Mesenchymal stem cell (in vitro differentiated cells and primary cell): ENCODE measurements at regions not wholly inside any gene's neighbourhood (a gene's known extent, or its start where the extent isn't known, plus 50 kb on each side); places are given as distances from the start of the nearest gene placed in this dataset.

Experiments used
- DNase-seq: peaks from one replicate; pipeline ENCODE4 v3.0.0-alpha.2; 2013
- H2AFZ ChIP-seq: one replicate; pipeline ENCODE4 v1.6.1; 2013; ENCODE audit warnings: low read depth, mild to moderate bottlenecking, control low read depth, inconsistent platforms, low read length, moderate library complexity
- H2AK5ac ChIP-seq: 2 replicates; pipeline ENCODE4 v1.6.1; 2013; ENCODE audit warnings: low read length, moderate library complexity, mild to moderate bottlenecking, inconsistent platforms; ENCODE audit not compliant: severe bottlenecking
- H2BK120ac ChIP-seq: one replicate; pipeline ENCODE4 v1.6.1; 2013; ENCODE audit warnings: low read depth, mild to moderate bottlenecking, inconsistent platforms, low read length, moderate library complexity
- H2BK12ac ChIP-seq, 2 experiments: one replicate each; pipeline ENCODE4 v1.6.1; 2013; ENCODE audit warnings: inconsistent platforms in 2 of 2, low read length in 2 of 2, mild to moderate bottlenecking in 2 of 2, moderate library complexity in 2 of 2, control low read depth in 1 of 2
- H2BK15ac ChIP-seq: one replicate; pipeline ENCODE4 v1.6.1; 2013; ENCODE audit warnings: mild to moderate bottlenecking, low read depth, inconsistent platforms; ENCODE audit not compliant: poor library complexity, severe bottlenecking
- H2BK5ac ChIP-seq: 2 replicates; pipeline ENCODE4 v1.6.1; 2013; ENCODE audit warnings: low read depth, mild to moderate bottlenecking, low read length, control low read depth, inconsistent platforms; ENCODE audit not compliant: poor library complexity, severe bottlenecking
- H3K14ac ChIP-seq, 2 experiments: one replicate each; pipeline ENCODE4 v1.6.1; 2013; ENCODE audit warnings: inconsistent platforms in 2 of 2, low read length in 2 of 2, control low read depth in 1 of 2, mild to moderate bottlenecking in 1 of 2, moderate library complexity in 1 of 2
- H3K18ac ChIP-seq, 2 experiments: one replicate each; pipeline ENCODE4 v1.6.1; 2013; ENCODE audit warnings: inconsistent platforms in 2 of 2, low read length in 2 of 2, control low read depth in 1 of 2, low read depth in 1 of 2, mild to moderate bottlenecking in 1 of 2
- H3K23ac ChIP-seq, 2 experiments: one replicate each; pipeline ENCODE4 v1.6.1; 2013; ENCODE audit warnings: inconsistent platforms in 2 of 2, low read length in 2 of 2, mild to moderate bottlenecking in 2 of 2, moderate library complexity in 2 of 2, control low read depth in 1 of 2
- H3K27ac ChIP-seq: 2 replicates; pipeline ENCODE4 v1.5.1; 2013; ENCODE audit warnings: mild to moderate bottlenecking, moderate library complexity, low read length, control low read depth, inconsistent platforms; ENCODE audit not compliant: poor library complexity, severe bottlenecking
- H3K27me3 ChIP-seq, 2 experiments: 2 replicates each; pipeline versions ENCODE4 v1.6.1 to v1.7.0; 2013; ENCODE audit warnings: low read length in 2 of 2, mild to moderate bottlenecking in 2 of 2, moderate library complexity in 2 of 2, control low read depth in 1 of 2, inconsistent platforms in 1 of 2; ENCODE audit not compliant: control insufficient read depth in 1 of 2, insufficient read depth in 1 of 2
- H3K36me3 ChIP-seq, 2 experiments: 2 replicates each; pipeline versions ENCODE4 v1.6.1 to v1.7.0; 2013; ENCODE audit warnings: low read length in 2 of 2, control low read depth in 1 of 2, inconsistent platforms in 1 of 2, low read depth in 1 of 2, mild to moderate bottlenecking in 1 of 2; ENCODE audit not compliant: insufficient read depth in 2 of 2, control insufficient read depth in 1 of 2
- H3K4ac ChIP-seq, 2 experiments: one replicate each; pipeline ENCODE4 v1.6.1; 2013; ENCODE audit warnings: inconsistent platforms in 2 of 2, low read length in 2 of 2, mild to moderate bottlenecking in 2 of 2, moderate library complexity in 2 of 2, control low read depth in 1 of 2, low read depth in 1 of 2
- H3K4me1 ChIP-seq: 2 replicates; pipeline ENCODE4 v1.6.1; 2013; ENCODE audit warnings: low read depth, low read length, control low read depth; ENCODE audit not compliant: control insufficient read depth, insufficient read depth
- H3K4me2 ChIP-seq: 2 replicates; pipeline ENCODE4 v1.6.1; 2013; ENCODE audit warnings: low read length, mild to moderate bottlenecking, inconsistent platforms; ENCODE audit not compliant: poor library complexity, severe bottlenecking
- H3K4me3 ChIP-seq, 2 experiments: 2 replicates each; pipeline versions ENCODE4 v1.5.1 to v1.7.0; 2013; ENCODE audit warnings: low read length in 2 of 2, mild to moderate bottlenecking in 2 of 2, control low read depth in 1 of 2, low read depth in 1 of 2; ENCODE audit not compliant: insufficient read depth in 1 of 2
- H3K79me1 ChIP-seq: replicated peaks from 2 replicates; pipeline ENCODE4 v1.6.1; 2013; ENCODE audit warnings: mild to moderate bottlenecking, control low read depth, low read length, inconsistent platforms; ENCODE audit not compliant: poor library complexity, severe bottlenecking
- H3K9ac ChIP-seq: 2 replicates; pipeline ENCODE4 v1.7.0; 2013; ENCODE audit warnings: mild to moderate bottlenecking, low read length, moderate library complexity
- H3K9me3 ChIP-seq: 2 replicates; pipeline ENCODE4 v1.7.0; 2013; ENCODE audit warnings: mild to moderate bottlenecking, low read length; ENCODE audit not compliant: control insufficient read depth
- H4K8ac ChIP-seq: one replicate; pipeline ENCODE4 v1.6.1; 2013; ENCODE audit warnings: inconsistent platforms, mild to moderate bottlenecking, low read length, moderate library complexity
- H4K91ac ChIP-seq: one replicate; pipeline ENCODE4 v1.6.1; 2013; ENCODE audit warnings: mild to moderate bottlenecking, low read length, inconsistent platforms
- WGBS: methylation state at CpG from one replicate; pipeline ENCODE4 v1.1.7; 2013; ENCODE audit warnings: mixed read lengths; 5-methylcytosine and 5-hydroxymethylcytosine counted together

DNA sequence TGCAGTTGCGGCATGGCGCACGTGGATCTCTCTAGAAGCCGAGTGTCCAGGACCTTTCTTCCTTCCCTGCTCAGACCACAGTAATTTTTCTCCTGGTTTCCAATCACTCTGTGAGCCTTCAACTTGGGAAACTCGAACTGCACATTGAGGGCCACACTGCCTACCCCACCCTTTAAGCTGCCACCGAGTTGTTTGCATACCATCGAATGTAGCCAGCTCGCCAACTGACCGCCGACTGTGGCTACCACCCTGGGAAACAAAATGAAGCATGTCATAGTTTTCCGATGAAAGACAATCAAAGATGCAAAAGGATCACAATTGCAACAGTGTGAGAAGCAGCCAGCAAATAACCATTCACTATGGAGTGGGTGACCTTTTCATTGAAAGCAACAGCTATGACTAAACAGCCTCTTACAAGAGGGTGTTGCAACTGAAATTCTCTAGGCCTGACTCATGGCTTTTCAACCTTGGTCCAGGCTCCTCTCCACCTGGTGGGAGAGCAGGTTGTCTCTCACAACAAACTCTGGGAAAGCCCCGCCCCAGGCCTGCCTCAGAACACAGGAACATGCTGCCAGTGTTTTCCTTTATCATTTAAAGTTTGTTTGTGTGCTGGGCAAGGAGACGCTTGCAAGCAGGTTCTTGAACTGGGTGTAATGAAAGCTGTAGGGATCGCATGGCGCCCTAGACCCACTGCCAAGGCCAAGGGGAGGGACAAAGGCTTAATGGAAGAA, 141.7 kb upstream of the SERP2 start:
- Histone ChIP-seq H2AK5ac (peak overlapping the region; percentile 45), H3K18ac (peak overlapping the region; percentile 44 to 68), H3K36me3 (no peaks in the 10 kb centered on the region)

GRCh38 chr13:44232774-44233173, 140.8 kb upstream of the SERP2 start:
- 59% methylated on average over 6 of the region's 6 CpGs for WGBS
- Histone ChIP-seq H2BK12ac (peak overlapping the region in 1 of 2 experiments; percentile 91), H2BK120ac (no peak overlapping the region), H3K23ac (no peak overlapping the region), H3K4me3 (no peak overlapping the region), H3K9ac (no peak overlapping the region), H4K91ac (no peak overlapping the region), H3K4me1 (peaks cover 12% of the 10 kb centered on the region), H3K79me1 (no peaks in the 10 kb centered on the region), H2BK5ac (no peak overlapping the region), H4K8ac (no peak overlapping the region), H3K14ac (peak overlapping the region in 1 of 2 experiments; percentile 12), H3K27ac (no peak overlapping the region), H3K9me3 (no peaks in the 10 kb centered on the region), H2AFZ (no peak overlapping the region), H3K4ac (no peak overlapping the region), H3K18ac (peak overlapping the region in 1 of 2 experiments; percentile 42), H2BK15ac (no peak overlapping the region), H2AK5ac (no peak overlapping the region), H3K4me2 (no peak overlapping the region), H3K27me3 (no peaks in the 10 kb centered on the region), H3K36me3 (no peaks in the 10 kb centered on the region)
- DNase-seq: peak; percentile 73

More for the DNA sequence above, 141.7 kb upstream of the SERP2 start:
- no peaks in the 10 kb centered on the region for H3K27me3 ChIP-seq
- no peak overlapping the region for H4K91ac ChIP-seq
- peaks cover 4% of the 10 kb centered on the region for H3K9me3 ChIP-seq
- H2BK15ac ChIP-seq: no peak overlapping the region
- no peak overlapping the region for H3K4me2 ChIP-seq
- peak overlapping the region; percentile 10 for H4K8ac ChIP-seq
- no peak overlapping the region for H2AFZ ChIP-seq
- H3K23ac ChIP-seq: no peak overlapping the region
- no peak overlapping the region for H3K9ac ChIP-seq
- H3K4me3 ChIP-seq: no peak overlapping the region
- peak overlapping the region; percentile 49 for H3K27ac ChIP-seq
- H2BK12ac ChIP-seq: peak overlapping the region in 1 of 2 experiments; percentile 57
- WGBS: 70% methylated on average over 15 of the region's 15 CpGs
- H3K14ac ChIP-seq: peak overlapping the region in 1 of 2 experiments; percentile 77
- peak overlapping the region in 1 of 2 experiments; percentile 13 for H3K4ac ChIP-seq
- H3K79me1 ChIP-seq: no peaks in the 10 kb centered on the region
- peak overlapping the region; percentile 4 for H2BK120ac ChIP-seq
- H3K4me1 ChIP-seq: peaks cover 10% of the 10 kb centered on the region
- DNase-seq: peak; percentile 97
- H2BK5ac ChIP-seq: no peak overlapping the region

DNA sequence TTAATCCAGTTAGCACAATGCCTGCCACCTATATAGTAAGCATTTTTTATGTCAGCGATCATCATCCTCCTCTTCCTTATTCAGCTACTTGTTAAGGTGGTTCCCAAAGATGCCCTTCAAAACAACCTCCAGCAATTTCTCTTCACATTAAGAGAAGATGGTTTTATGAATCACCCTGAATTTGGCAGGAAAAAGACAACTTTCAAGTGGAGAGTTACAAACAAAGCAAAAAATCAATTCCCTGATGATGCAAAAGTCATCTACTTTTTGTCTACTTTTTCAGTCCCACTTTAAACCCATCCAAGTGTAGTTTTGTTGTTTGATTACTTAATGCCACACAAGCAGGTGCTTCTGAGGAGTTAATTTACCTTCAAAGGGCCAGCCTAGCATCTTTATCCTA, 139.1 kb upstream of the SERP2 start:
- H3K4me2 ChIP-seq: no peak overlapping the region
- no peak overlapping the region for H4K91ac ChIP-seq
- 92% methylated on average over 1 of the region's 1 CpG for WGBS
- H2BK5ac ChIP-seq: no peak overlapping the region
- H3K4ac ChIP-seq: no peak overlapping the region
- no peak overlapping the region for H3K27ac ChIP-seq
- no peaks in the 10 kb centered on the region for H3K79me1 ChIP-seq
- no peak overlapping the region for H2AFZ ChIP-seq
- H4K8ac ChIP-seq: no peak overlapping the region
- no peaks in the 10 kb centered on the region for H3K36me3 ChIP-seq
- H2AK5ac ChIP-seq: no peak overlapping the region
- peaks cover 14% of the 10 kb centered on the region for H3K4me1 ChIP-seq
- H3K9me3 ChIP-seq: no peaks in the 10 kb centered on the region
- no peak overlapping the region for H3K4me3 ChIP-seq
- no peak overlapping the region for H2BK12ac ChIP-seq
- H3K23ac ChIP-seq: no peak overlapping the region
- no peak for DNase-seq
- H3K18ac ChIP-seq: no peak overlapping the region
- H3K14ac ChIP-seq: no peak overlapping the region
- no peak overlapping the region for H3K9ac ChIP-seq
- no peaks in the 10 kb centered on the region for H3K27me3 ChIP-seq
- no peak overlapping the region for H2BK15ac ChIP-seq
- H2BK120ac ChIP-seq: no peak overlapping the region

DNA sequence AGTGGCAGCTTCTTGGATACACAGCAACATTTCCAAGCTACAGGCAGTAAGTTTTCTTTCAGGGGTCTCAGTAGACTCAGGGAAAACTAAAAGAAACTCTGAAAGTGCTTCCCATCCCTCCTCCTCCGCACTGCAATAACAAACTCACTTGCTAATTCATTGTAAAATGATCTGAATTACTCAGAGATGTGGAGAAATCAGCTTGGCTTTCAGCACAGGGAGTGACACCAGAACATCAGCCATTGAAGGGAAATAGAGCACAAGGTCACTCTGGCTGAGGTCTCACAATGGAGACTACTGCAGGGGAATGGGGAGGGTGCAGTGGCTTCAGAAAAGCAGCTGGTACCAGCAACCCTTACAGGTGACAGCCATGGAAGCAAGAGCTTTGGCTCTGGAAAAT, 137.3 kb upstream of the SERP2 start:
- peak overlapping the region in 1 of 2 experiments; percentile 24 for H3K4me3 ChIP-seq
- H4K91ac ChIP-seq: peak overlapping the region; percentile 71
- peak; percentile 49 for DNase-seq
- H2BK5ac ChIP-seq: no peak overlapping the region
- no peak overlapping the region for H3K4me2 ChIP-seq
- peak overlapping the region; percentile 80 to 88 for H3K18ac ChIP-seq
- no peak overlapping the region for H3K9ac ChIP-seq
- H2AFZ ChIP-seq: peak overlapping the region; percentile 37
- H3K9me3 ChIP-seq: no peaks in the 10 kb centered on the region
- no peak overlapping the region for H3K27ac ChIP-seq
- H3K4me1 ChIP-seq: peaks cover 14% of the 10 kb centered on the region
- no peaks in the 10 kb centered on the region for H3K79me1 ChIP-seq
- peak overlapping the region in 1 of 2 experiments; percentile 26 for H3K23ac ChIP-seq
- peak overlapping the region; percentile 87 for H2BK12ac ChIP-seq
- peak overlapping the region; percentile 51 for H4K8ac ChIP-seq
- peak overlapping the region; percentile 83 for H2AK5ac ChIP-seq
- H3K36me3 ChIP-seq: no peaks in the 10 kb centered on the region
- H3K14ac ChIP-seq: peak overlapping the region in 1 of 2 experiments; percentile 87
- H3K4ac ChIP-seq: peak overlapping the region in 1 of 2 experiments; percentile 38
- no peaks in the 10 kb centered on the region for H3K27me3 ChIP-seq
- peak overlapping the region; percentile 75 for H2BK15ac ChIP-seq
- no peak overlapping the region for H2BK120ac ChIP-seq
- 83% methylated on average over 1 of the region's 1 CpG for WGBS
